CD14-positive monocyte (primary cell): ENCODE measurements at regions not wholly inside any gene's neighbourhood (a gene's known extent, or its start where the extent isn't known, plus 50 kb on each side); places are given as distances from the start of the nearest gene placed in this dataset.

Experiments
- DNase-seq, 3 donors: peaks; one replicate each; pipeline ENCODE4 v3.0.0-alpha.2; 2011 to 2022
- H2AFZ ChIP-seq: 2 replicates; pipeline ENCODE4 v1.6.0; 2012; ENCODE audit warnings: mild to moderate bottlenecking, low read depth, low read length, inconsistent platforms; ENCODE audit not compliant: insufficient read depth, poor library complexity, severe bottlenecking
- H3K27ac ChIP-seq, 2 donors: 1 replicate in 1 of 2; 2 replicates in 1 of 2; pipeline ENCODE4 v1.5.1; 2012 to 2013; ENCODE audit warnings: low read length in 2 of 2, control low read depth in 1 of 2, inconsistent platforms in 1 of 2, low read depth in 1 of 2, mild to moderate bottlenecking in 1 of 2
- H3K27me3 ChIP-seq, 2 donors: one replicate each; pipeline versions ENCODE4 v1.6.0 to v1.6.1; 2011 to 2013; ENCODE audit warnings: low read length in 2 of 2; ENCODE audit not compliant: control insufficient read depth in 2 of 2, insufficient read depth in 2 of 2
- H3K36me3 ChIP-seq, 2 donors: replicated peaks in 1 of 2; 1 replicate in 1 of 2; 2 replicates in 1 of 2; pipeline versions ENCODE4 v1.5.1 to v1.6.1; 2012 to 2013; ENCODE audit warnings: low read length in 2 of 2, control low read depth in 1 of 2, inconsistent platforms in 1 of 2, mild to moderate bottlenecking in 1 of 2; ENCODE audit not compliant: insufficient read depth in 2 of 2, control insufficient read depth in 1 of 2
- H3K4me1 ChIP-seq, 2 donors: 1 replicate in 1 of 2; 2 replicates in 1 of 2; pipeline versions ENCODE4 v1.5.1 to v1.6.1; 2012 to 2013; ENCODE audit warnings: low read length in 2 of 2, control low read depth in 1 of 2, inconsistent platforms in 1 of 2, mild to moderate bottlenecking in 1 of 2, moderate library complexity in 1 of 2; ENCODE audit not compliant: insufficient read depth in 2 of 2, control insufficient read depth in 1 of 2
- H3K4me2 ChIP-seq: replicated peaks from 2 replicates; pipeline ENCODE3; 2012; ENCODE audit warnings: low read length, moderate library complexity, mild to moderate bottlenecking; ENCODE audit not compliant: poor library complexity, severe bottlenecking; ENCODE audit errors: extremely low read depth
- H3K4me3 ChIP-seq, 3 experiments: fragments of 200-600 bp in 1 of 3; sonication (generic) in 1 of 3; replicated peaks in 1 of 3; 1 replicate in 2 of 3; 2 replicates in 1 of 3; pipeline ENCODE4 v1.5.1; 2011 to 2013; ENCODE audit warnings: low read length in 3 of 3, mild to moderate bottlenecking in 3 of 3, control low read depth in 2 of 3, low read depth in 2 of 3, inconsistent platforms in 1 of 3, moderate library complexity in 1 of 3
- H3K79me2 ChIP-seq: 2 replicates; pipeline ENCODE4 v1.6.0; 2012; ENCODE audit warnings: mild to moderate bottlenecking, control low read depth, inconsistent platforms, low read length, moderate library complexity; ENCODE audit not compliant: insufficient read depth
- H3K9ac ChIP-seq: 2 replicates; pipeline ENCODE4 v1.6.0; 2017; ENCODE audit warnings: low read length, mild to moderate bottlenecking; ENCODE audit not compliant: insufficient read depth, poor library complexity, severe bottlenecking
- H3K9me3 ChIP-seq, 2 donors: replicated peaks in 1 of 2; 1 replicate in 1 of 2; 2 replicates in 1 of 2; pipeline versions ENCODE4 v1.5.1 to v1.6.1; 2012 to 2013; ENCODE audit warnings: low read length in 2 of 2, control low read depth in 1 of 2; ENCODE audit not compliant: control insufficient read depth in 1 of 2, insufficient read depth in 1 of 2
- H4K20me1 ChIP-seq: 2 replicates; pipeline ENCODE4 v1.6.0; 2012; ENCODE audit warnings: mild to moderate bottlenecking, low read length, control low read depth, moderate library complexity; ENCODE audit not compliant: insufficient read depth
- H3K27ac Mint-ChIP-seq, 7 donors: one replicate each; pipeline ENCODE4 v1.8.0; 2020; ENCODE audit warnings: mild to moderate bottlenecking in 7 of 7, mixed read lengths in 7 of 7, moderate library complexity in 6 of 7, inconsistent platforms in 2 of 7
- H3K27me3 Mint-ChIP-seq, 3 donors: one replicate each; pipeline ENCODE4 v1.8.0; 2021 to 2022; ENCODE audit warnings: low read depth in 3 of 3, mild to moderate bottlenecking in 3 of 3, mixed read lengths in 3 of 3, moderate library complexity in 3 of 3, inconsistent platforms in 1 of 3
- H3K36me3 Mint-ChIP-seq, 2 donors: one replicate each; pipeline ENCODE4 v1.8.0; 2020; ENCODE audit warnings: mixed read lengths in 2 of 2, inconsistent platforms in 1 of 2, mild to moderate bottlenecking in 1 of 2
- H3K4me1 Mint-ChIP-seq: one replicate; pipeline ENCODE4 v1.8.0; 2020; ENCODE audit warnings: mild to moderate bottlenecking, mixed read lengths
- H3K4me3 Mint-ChIP-seq, 2 donors: one replicate each; pipeline ENCODE4 v1.8.0; 2020; ENCODE audit warnings: mild to moderate bottlenecking in 2 of 2, mixed read lengths in 2 of 2, moderate library complexity in 1 of 2
- H3K9me3 Mint-ChIP-seq, 7 donors: one replicate each; pipeline ENCODE4 v1.8.0; 2020 to 2022; ENCODE audit warnings: mixed read lengths in 7 of 7, mild to moderate bottlenecking in 6 of 7, moderate library complexity in 6 of 7, inconsistent platforms in 2 of 7
- WGBS: methylation state at CpG from one replicate; pipeline ENCODE4 v1.1.5; 2013; ENCODE audit warnings: missing lambda C conversion rate; ENCODE audit not compliant: insufficient coverage; 5-methylcytosine and 5-hydroxymethylcytosine counted together
- intact Hi-C, 2 donors: fragments of 100-400 bp; cut with micrococcal nuclease; formaldehyde crosslinking; loops; one replicate each; pipeline versions ENCODE4 v1.15.0 to v1.15.1; 2023
- TF ChIP-seq, protein P1 (sequence below): fragments of 200-600 bp; IDR thresholded peaks from one replicate; pipeline ENCODE4 v1.8.0; 2022; ENCODE audit warnings: antibody characterized with exemption, mild to moderate bottlenecking

- no peaks in the 10 kb centered on the region for H3K4me1 ChIP-seq
- Mint-ChIP-seq H3K4me3 (no peak overlapping the region), H3K27ac (no peak overlapping the region), H3K9me3 (peaks cover 0 to 4% (median 0%) of the 10 kb centered on the region in 7 donors), H3K4me1 (no peaks in the 10 kb centered on the region), H3K27me3 (no peaks in the 10 kb centered on the region), H3K36me3 (no peaks in the 10 kb centered on the region)
- no peak overlapping the region for H3K4me3 ChIP-seq
- TF ChIP-seq, protein P1, sequence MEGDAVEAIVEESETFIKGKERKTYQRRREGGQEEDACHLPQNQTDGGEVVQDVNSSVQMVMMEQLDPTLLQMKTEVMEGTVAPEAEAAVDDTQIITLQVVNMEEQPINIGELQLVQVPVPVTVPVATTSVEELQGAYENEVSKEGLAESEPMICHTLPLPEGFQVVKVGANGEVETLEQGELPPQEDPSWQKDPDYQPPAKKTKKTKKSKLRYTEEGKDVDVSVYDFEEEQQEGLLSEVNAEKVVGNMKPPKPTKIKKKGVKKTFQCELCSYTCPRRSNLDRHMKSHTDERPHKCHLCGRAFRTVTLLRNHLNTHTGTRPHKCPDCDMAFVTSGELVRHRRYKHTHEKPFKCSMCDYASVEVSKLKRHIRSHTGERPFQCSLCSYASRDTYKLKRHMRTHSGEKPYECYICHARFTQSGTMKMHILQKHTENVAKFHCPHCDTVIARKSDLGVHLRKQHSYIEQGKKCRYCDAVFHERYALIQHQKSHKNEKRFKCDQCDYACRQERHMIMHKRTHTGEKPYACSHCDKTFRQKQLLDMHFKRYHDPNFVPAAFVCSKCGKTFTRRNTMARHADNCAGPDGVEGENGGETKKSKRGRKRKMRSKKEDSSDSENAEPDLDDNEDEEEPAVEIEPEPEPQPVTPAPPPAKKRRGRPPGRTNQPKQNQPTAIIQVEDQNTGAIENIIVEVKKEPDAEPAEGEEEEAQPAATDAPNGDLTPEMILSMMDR, result no peak
- no peaks in the 10 kb centered on the region for H3K36me3 ChIP-seq
- intact Hi-C loops, result no loop called here
- no peaks in the 10 kb centered on the region for H3K9me3 ChIP-seq
- H3K27me3 ChIP-seq, result no peaks in the 10 kb centered on the region
- H3K9ac ChIP-seq, result no peak overlapping the region
- no peaks in the 10 kb centered on the region for H3K79me2 ChIP-seq
- no peaks in the 10 kb centered on the region for H4K20me1 ChIP-seq
- WGBS, result no CpG with 5 or more reads among the region's 1 CpG
- no peak overlapping the region for H3K27ac ChIP-seq
- no peak for DNase-seq
- no peak overlapping the region for H2AFZ ChIP-seq
- H3K4me2 ChIP-seq, result no peak overlapping the region
Observed at GRCh38 chr3:106194726-106195125, 325.9 kb upstream of the CBLB start.

- Histone ChIP-seq H3K79me2 (no peaks in the 10 kb centered on the region), H3K36me3 (no peaks in the 10 kb centered on the region), H3K27me3 (no peaks in the 10 kb centered on the region), H4K20me1 (no peaks in the 10 kb centered on the region), H3K27ac (no peak overlapping the region), H3K9ac (no peak overlapping the region), H3K4me1 (no peaks in the 10 kb centered on the region), H3K4me3 (no peak overlapping the region), H3K4me2 (no peak overlapping the region), H3K9me3 (no peaks in the 10 kb centered on the region), H2AFZ (no peak overlapping the region)
- Mint-ChIP-seq H3K27me3 (no peaks in the 10 kb centered on the region), H3K27ac (no peak overlapping the region), H3K36me3 (no peaks in the 10 kb centered on the region), H3K4me1 (no peaks in the 10 kb centered on the region), H3K4me3 (no peak overlapping the region), H3K9me3 (peaks cover 0 to 7% (median 0%) of the 10 kb centered on the region in 7 donors)
- TF ChIP-seq, protein P1, result no peak
- no peak for DNase-seq
- intact Hi-C loops, result no loop called here
- WGBS, result 79% methylated on average over 3 of the region's 4 CpGs
Observed at GRCh38 chr3:106197532-106198194, 328.9 kb upstream of the CBLB start.
